ENCODE measurements at regions not wholly inside any gene's neighbourhood (a gene's known extent, or its start where the extent isn't known, plus 50 kb on each side); places are given as distances from the start of the nearest gene placed in this dataset.

DNA sequence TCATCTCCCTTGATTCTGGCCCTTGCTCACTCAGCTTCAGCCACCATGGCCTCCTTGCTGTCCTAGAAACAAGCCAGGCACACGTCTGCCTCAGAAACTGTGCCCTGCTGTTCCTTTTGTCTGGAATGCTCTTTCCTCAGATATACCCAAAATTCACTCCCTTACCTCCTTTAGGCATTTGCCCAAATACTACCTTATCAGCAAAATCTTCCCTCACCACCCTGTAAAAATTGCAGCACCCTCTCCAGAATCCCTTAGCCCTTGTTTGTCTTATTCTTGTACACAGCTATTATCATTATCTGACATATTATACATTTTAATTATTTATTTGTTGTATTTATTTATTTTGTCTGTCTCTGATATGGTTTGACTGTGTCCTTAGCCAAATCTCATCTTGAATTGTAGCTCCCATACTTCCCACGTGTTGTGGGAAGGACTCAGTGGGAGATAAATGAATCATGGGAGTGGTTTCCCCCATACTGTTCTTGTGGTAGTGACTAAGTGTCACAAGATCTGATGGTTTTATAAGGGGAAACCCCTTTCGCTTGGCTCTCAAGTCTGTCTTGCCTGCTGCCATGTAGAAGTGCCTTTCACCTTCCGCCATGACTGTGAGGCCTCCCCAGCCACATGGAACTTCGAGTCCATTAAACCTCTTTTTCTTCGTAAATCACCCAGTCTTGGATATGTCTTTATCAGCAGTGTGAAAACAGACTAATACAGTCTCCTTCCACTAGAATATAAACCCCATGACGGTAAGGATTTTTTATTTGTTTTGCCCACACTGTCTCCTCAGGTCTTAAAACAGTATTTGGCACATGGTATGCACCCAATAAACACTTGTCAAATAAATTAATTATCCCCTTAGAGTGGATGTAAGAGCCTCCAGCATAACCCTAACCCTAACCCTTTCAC is 60.0 kb upstream of the STT3B start:
- no peak for DNase-seq (ENCODE audit: insufficient read length, low spot score)
- no peak for FAIRE-seq

DNA sequence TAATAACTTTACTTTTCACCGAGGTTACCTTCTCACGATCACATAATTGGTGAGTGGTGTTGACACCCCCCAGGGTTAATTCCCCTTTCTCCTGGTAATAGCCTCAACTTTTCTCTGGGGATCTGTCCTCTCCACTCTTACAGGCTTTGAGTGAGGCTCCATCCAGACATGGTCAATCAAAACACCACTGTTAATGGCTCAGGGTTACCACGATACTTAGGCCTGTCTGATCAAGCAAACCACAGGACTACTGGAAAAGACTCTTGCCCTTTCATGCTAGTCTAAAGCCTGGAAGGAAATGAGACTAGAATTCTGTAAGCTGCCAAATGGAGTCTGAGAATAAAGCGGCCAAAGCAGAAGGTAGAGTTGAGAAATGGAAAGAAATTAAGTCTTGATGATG is 56.5 kb upstream of the STT3B start:
- no peak for FAIRE-seq

DNA sequence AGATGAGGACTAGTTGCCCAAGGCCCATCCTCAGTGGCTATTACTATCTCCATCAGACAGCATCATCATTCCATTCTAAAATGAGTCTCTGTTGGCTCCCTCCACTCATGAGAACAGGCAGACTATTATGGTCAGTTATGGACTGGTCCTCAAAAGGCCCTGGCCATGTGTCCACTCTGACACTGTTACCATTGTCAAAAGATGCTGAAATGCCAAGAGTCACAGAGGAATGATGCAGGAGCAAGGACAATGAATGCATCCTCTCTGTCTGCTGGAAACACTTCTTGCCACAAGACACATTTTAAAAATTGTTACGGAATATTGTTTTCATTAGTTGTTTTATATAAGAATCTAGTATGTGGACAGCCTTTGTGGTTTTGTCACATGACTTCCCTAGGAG is 53.3 kb upstream of the STT3B start:
- no peak for DNase-seq (ENCODE audit: insufficient read length, low spot score)
- no peak for FAIRE-seq

More for the DNA sequence above, 56.5 kb upstream of the STT3B start:
- DNase-seq (ENCODE audit: insufficient read length, low spot score): no peak

DNA sequence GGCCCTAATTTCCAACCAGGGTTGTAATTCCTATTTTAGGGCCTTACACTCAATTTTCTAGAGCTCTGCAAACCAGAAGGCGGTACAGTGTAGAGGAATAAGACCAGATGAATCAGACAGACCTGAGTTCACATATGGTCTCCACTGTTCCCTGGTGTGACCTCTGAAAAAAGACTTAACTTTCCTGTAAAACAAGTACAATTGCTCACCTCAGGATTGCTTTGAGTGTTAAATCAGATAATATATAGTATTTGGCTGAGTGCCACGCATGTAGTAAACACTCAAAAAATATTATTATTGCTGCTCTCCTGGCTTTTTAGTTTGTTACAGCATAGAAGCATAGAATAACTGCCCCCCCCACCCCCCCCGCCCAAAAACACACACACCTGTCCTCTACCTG is 51.0 kb upstream of the STT3B start:
- DNase-seq (ENCODE audit: insufficient read length, low spot score): no peak
- FAIRE-seq: no peak

DNA sequence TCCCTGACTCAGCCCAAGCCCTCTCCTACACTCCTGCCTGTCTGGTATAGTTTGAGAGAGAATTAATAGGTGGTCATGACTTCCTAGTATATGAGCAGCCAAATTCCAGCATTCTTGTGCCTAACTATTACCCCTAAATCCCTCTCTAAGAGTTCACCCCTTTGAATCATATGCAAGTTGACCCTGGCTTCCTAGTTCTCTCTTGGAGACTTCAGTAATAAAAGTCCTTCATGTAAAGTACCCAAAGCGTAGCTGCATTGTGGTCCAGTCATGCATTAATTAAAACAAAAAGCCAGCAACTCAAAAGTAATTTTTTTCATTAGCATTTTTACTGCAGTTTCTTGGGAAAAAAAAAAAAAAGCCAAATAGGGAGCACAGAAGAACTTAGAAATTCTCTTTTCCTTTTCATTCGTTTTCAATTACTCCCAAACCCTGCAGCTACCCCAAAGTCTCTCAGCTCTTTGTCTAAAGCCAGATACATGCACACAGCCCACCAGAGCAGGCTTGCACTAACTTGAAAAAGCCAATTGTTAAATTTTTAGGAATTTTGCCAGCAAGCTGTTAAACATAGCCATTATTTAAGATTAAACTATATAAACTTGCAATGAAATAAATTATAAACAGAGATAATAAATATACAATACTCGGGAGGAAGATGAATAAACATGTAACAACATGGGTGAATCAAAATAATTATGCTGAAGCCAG is 50.1 kb upstream of the STT3B start:
- DNase-seq (ENCODE audit: insufficient read length, low spot score): no peak
- no peak for FAIRE-seq

Data from HTR-8/SVneo (cell line).